ENCODE measurements at regions not wholly inside any gene's neighbourhood (a gene's known extent, or its start where the extent isn't known, plus 50 kb on each side); places are given as distances from the start of the nearest gene placed in this dataset.

- DNase-seq (ENCODE audit: low read depth), result no peak
Observed at GRCh38 chr20:40320517-40321011, 368.5 kb downstream of the MAFB start.

GRCh38 chr20:40319741-40320516 is 369.1 kb downstream of the MAFB start:
- no peak for DNase-seq (ENCODE audit: low read depth)

- DNase-seq (ENCODE audit: low read depth), result no peak
Observed at GRCh38 chr20:40319056-40319455, 370.0 kb downstream of the MAFB start.

GRCh38 chr20:40317156-40317790 is 371.8 kb downstream of the MAFB start:
- DNase-seq (ENCODE audit: low read depth), result no peak

GRCh38 chr20:40314278-40314677 is 374.8 kb downstream of the MAFB start:
- DNase-seq (ENCODE audit: low read depth), result no peak

GRCh38 chr20:40313730-40314129 is 375.3 kb downstream of the MAFB start:
- no peak for DNase-seq (ENCODE audit: low read depth)

GRCh38 chr20:40309731-40310130 is 379.3 kb downstream of the MAFB start:
- DNase-seq (ENCODE audit: low read depth), result peak; percentile 57

- no peak for DNase-seq (ENCODE audit: low read depth)
Observed at GRCh38 chr20:40307997-40308396, 381.0 kb downstream of the MAFB start.

- DNase-seq (ENCODE audit: low read depth), result no peak
Observed at GRCh38 chr20:40307268-40307667, 381.8 kb downstream of the MAFB start.

DNA sequence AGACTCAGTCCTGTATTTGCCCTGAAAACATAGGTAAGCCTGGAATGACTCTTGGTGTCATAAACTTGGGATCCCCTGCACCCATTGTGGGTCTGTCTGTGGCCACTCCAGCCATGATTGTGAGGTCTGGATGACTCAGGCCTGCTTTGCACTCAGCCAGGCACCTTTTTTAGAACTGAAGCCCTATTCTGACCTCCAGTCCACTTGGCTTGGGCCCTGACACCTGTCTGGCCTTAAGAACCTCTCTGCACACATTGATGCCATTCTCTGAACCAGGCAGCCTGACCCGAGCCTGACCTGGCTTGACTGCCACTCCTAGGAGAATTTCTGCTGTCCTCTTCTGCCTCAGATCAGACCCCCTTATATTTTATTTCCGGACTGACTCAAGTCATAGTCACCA is 383.7 kb downstream of the MAFB start:
- DNase-seq (ENCODE audit: low read depth), result peak; percentile 21

- DNase-seq (ENCODE audit: low read depth), result no peak
Observed at GRCh38 chr20:40304119-40304613, 384.9 kb downstream of the MAFB start.

GRCh38 chr20:40294747-40295146 is 394.3 kb downstream of the MAFB start:
- DNase-seq (ENCODE audit: low read depth), result no peak

GRCh38 chr20:40294175-40294574 is 394.9 kb downstream of the MAFB start:
- DNase-seq (ENCODE audit: low read depth), result no peak

DNA sequence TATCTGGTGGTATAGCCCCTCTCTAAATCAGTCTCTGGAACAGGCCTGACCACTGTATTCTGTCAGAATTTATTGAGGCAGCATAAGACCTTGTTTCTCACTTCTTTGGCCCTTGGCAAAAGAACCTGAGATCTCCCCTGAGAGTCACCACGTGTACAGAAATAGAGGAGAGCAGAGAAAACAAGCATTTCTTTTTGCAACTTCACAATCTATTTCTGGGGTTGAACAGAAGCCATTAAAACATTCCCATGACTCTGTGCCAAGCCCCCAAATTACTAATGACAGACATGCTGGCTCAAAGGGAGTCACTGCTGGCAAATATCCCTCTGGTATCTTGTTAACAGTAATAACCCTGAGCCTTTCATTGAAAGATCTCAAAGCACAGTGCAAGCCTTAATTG is 395.3 kb downstream of the MAFB start:
- no peak for DNase-seq (ENCODE audit: low read depth)

DNA sequence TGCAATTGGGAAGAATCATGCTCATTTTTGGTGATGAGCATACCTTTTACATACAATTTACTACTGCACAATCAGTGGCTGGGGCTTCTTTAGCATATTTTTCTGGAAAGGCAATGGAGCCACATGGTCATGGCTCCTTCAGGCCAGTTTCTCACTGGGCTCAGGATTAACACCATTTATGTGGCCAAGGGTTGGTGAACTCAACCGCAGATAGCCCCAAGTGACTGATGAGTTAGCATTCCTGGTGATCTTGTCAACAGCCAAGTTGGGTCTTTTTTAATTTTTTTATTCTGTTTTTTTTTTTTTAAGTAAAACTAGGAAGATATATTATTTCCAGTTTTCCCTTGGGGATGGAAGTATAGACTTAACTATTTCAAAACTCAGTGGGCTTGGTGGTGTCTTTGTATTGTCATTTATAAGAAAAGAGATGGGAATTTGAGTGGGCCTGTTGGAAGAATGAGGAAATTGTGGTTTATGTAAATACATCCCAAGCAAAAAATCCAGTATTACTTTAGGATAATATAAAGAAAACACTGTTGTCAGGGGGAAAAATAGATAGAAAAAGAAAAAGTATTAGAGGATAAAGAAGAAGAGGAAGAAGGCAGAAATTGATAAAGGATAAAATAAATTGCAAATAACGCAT is 397.4 kb downstream of the MAFB start:
- DNase-seq (ENCODE audit: low read depth), result peak; percentile 67

DNA sequence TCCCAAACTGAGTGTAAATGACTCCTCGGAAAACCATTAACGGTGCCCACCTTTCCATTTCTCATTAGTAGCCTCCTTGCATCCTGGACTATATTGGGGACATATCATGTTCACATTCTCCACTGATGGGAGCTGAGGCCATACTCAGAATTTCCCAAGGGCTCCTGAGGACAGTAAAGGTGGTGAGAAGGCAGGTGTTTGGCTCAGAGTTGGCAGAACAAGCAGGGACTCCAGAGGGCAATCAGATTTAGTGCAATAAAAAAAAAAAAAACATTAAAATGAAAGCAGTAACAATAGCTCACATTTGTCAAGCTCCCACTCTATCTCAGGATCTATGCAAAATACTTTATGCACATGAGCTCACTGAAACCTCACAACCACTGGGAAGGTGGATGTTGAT is 401.4 kb downstream of the MAFB start:
- no peak for DNase-seq (ENCODE audit: low read depth)

DNA sequence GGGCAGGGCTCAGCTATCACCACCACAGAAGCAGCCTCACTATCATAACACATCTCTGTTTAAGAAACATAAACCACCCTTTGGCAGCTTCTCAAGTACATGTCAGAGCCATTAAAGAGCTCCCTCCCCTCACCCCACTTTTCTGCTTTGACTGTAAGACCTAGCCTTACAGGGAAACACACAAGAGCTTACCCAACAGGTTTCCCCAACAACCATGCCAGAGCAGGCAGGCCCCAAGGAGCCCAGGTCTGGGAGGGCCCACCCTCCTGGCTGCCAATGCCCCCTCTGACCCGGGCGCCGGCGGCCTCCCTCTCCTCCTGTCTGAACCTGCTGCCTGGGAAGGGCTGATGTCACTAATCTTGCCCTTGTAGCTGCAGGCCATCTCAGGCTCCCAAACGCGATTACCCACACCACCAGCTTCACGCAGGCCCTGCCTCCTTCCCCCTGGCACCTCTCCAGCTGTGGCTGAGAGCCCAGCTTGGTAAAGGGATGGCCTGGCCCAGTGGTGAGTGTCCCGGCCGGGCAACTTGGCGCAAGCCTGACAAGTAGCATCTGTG is 402.0 kb downstream of the MAFB start:
- peak; percentile 93 for DNase-seq (ENCODE audit: low read depth)

- DNase-seq (ENCODE audit: low read depth), result no peak
Observed at GRCh38 chr20:40284611-40285010, 404.4 kb downstream of the MAFB start.

DNA sequence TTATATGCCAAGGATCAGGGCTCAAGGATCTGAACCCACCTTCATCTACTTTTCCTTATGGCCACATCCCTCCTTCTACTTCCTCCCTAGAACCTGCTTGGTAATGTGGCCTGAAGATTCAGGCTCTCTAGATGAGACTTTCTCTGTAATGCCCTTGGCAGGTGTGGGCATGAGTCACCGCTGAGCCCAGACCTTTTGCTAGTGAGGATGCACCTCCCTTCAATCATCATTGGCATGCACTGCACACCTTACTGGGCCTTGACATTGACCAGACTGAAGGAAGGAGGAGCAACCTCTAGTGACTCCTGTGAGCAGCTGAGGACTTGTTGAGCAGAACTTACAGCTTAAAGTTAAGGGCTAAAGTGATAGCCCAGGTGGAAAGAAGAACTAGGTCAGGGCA is 405.3 kb downstream of the MAFB start:
- DNase-seq (ENCODE audit: low read depth), result no peak

GRCh38 chr20:40282941-40283340 is 406.1 kb downstream of the MAFB start:
- DNase-seq (ENCODE audit: low read depth), result no peak

- DNase-seq (ENCODE audit: low read depth), result no peak
Observed at GRCh38 chr20:40282541-40282940, 406.5 kb downstream of the MAFB start.

- DNase-seq (ENCODE audit: low read depth), result no peak
Observed at GRCh38 chr20:40280616-40281015, 408.4 kb downstream of the MAFB start.
